AG09319 (cell line): ENCODE measurements at regions not wholly inside any gene's neighbourhood (a gene's known extent, or its start where the extent isn't known, plus 50 kb on each side); places are given as distances from the start of the nearest gene placed in this dataset.

Source experiments
- DNase-seq: peaks from one replicate; pipeline ENCODE4 v3.0.0-alpha.2; 2010; ENCODE audit warnings: low read depth; ENCODE audit errors: extremely low read depth
- TF ChIP-seq, protein P1 (sequence below): IDR thresholded peaks from 2 replicates; pipeline ENCODE4 v1.5.1; 2011; ENCODE audit warnings: low read depth, mild to moderate bottlenecking, inconsistent platforms, low read length, moderate library complexity

GRCh38 chr1:208461680-208462079 lies 217.5 kb upstream of the PLXNA2 start:
- TF ChIP-seq, protein P1, sequence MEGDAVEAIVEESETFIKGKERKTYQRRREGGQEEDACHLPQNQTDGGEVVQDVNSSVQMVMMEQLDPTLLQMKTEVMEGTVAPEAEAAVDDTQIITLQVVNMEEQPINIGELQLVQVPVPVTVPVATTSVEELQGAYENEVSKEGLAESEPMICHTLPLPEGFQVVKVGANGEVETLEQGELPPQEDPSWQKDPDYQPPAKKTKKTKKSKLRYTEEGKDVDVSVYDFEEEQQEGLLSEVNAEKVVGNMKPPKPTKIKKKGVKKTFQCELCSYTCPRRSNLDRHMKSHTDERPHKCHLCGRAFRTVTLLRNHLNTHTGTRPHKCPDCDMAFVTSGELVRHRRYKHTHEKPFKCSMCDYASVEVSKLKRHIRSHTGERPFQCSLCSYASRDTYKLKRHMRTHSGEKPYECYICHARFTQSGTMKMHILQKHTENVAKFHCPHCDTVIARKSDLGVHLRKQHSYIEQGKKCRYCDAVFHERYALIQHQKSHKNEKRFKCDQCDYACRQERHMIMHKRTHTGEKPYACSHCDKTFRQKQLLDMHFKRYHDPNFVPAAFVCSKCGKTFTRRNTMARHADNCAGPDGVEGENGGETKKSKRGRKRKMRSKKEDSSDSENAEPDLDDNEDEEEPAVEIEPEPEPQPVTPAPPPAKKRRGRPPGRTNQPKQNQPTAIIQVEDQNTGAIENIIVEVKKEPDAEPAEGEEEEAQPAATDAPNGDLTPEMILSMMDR: peak; percentile 2
- no peak for DNase-seq

DNA sequence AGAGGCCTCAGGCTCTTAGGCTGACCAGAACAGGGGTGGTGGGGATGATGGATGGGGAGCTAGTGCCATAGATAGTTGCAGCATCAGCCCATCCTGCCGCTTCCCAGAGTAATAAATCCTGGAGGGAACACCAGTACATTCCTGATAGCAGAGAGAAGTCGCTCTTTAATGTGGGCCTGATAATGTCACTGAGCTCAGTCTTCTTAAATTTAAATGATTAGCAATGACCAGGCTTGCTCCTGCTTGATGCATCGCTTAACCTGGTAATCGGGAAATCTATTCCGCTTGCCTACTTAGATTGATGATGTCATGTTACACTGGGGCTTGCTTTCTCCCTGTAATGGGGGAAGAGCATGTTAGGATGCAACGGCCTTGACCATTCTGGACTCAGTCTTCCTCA lies 218.6 kb upstream of the PLXNA2 start:
- DNase-seq: no peak
- TF ChIP-seq, protein P1: no peak

- TF ChIP-seq, protein P1: no peak
- no peak for DNase-seq
Measured at GRCh38 chr1:208465266-208465665, 221.1 kb upstream of the PLXNA2 start.

DNA sequence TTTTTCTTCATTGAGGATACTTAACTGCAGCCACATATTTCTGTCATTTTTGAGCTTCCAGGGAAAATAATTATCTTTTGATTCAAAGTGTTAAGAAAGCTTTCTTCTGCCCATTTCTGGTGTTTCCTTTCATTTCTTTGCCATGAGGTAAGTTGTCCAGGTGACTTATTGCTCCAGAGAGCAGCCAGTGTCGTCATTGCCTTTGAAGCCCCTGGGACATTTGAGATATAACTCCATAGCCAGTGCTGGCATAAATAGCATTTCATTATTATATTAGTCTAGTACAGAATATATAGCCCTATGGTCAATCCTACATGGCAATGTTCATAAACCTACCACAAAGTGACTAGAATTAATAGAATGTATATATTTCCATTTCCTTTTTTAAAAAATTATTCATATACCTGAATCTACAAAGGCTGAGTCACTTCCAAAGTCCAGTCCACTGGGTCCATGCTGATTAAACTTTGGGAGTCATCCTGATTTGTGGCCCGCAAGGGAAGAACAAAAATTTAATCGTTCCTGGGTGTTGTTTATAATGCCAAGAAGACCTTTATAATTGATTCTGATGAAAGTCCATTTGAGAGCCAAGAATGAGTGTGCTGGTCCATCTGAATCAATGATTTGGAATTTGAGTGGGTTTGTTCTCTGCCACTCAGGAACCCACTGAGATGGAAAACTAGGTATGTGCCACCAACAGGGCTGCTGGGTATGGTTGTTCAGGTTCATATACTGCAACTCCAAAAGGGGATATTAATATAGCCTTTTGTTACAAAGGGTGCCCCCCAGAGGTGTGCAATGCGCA lies 221.8 kb upstream of the PLXNA2 start:
- no peak for DNase-seq
- TF ChIP-seq, protein P1: no peak

DNA sequence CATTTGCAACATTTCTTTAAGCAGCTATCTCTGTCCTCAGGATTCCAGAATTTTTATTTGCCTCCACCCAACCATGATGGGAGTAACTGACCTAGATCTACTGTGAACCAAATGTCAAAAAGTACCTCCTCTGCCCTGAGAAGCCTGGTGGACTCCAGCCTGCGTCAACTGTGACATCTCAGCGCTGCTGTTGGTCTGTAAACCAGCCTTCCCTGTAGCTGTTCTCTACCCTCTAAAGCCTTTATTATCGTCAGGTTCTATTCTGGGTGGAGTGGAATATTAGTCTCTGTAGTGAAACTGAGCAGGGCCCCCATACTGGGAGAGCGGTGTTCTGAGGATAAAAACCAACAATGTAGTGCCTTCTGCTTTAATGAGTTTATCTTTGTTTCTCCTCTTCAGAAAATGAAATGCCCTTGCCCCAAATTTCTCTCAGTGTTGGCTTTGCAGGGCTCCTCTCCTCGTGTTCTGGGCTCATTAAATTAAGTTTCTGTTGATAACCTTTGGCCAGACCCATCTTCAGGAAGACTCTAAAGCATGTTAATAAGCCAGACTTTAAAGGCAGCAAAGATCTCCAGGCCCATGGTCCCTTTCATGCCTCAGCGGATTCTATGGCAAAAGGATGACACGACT lies 223.1 kb upstream of the PLXNA2 start:
- no peak for DNase-seq
- TF ChIP-seq, protein P1: no peak

DNA sequence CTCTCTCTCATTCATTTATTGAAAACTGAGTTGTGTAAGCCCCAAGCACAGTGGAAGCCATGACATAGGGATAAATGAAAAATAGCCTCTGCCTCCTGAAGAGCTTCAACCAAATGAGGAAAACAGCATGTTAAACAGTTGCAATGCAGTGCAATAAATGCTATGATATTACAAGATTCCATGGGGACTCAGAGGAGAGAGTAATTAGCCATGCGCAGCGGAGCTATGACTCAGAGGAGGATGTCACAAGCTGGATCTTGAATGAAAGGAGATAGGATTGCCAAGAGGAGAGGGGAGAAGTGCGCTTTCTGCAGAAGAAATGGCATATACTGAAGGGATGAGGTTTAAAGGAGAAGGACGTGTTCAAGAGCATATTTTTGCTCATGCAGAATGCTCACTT lies 231.3 kb upstream of the PLXNA2 start:
- TF ChIP-seq, protein P1: no peak
- DNase-seq: no peak
